Neural progenitor cell (in vitro differentiated cells): ENCODE measurements at regions not wholly inside any gene's neighbourhood (a gene's known extent, or its start where the extent isn't known, plus 50 kb on each side); places are given as distances from the start of the nearest gene placed in this dataset.

Experiments used
- EZH2 ChIP-seq: fragments of 200-600 bp; sonication (generic); IDR thresholded peaks from 2 replicates; pipeline ENCODE4 v1.6.1; 2017; ENCODE audit warnings: antibody characterized with exemption, mild to moderate bottlenecking, moderate library complexity
- EZH2phosphoT487 ChIP-seq: fragments of 200-600 bp; sonication (generic); IDR thresholded peaks from 2 replicates; pipeline ENCODE4 v1.6.1; 2017; ENCODE audit warnings: antibody characterized with exemption
- TF ChIP-seq, protein P1 (sequence below): fragments of 200-600 bp; sonication (generic); IDR thresholded peaks from 2 replicates; pipeline ENCODE4 v1.5.1; 2017; ENCODE audit warnings: antibody characterized with exemption, mild to moderate bottlenecking

DNA sequence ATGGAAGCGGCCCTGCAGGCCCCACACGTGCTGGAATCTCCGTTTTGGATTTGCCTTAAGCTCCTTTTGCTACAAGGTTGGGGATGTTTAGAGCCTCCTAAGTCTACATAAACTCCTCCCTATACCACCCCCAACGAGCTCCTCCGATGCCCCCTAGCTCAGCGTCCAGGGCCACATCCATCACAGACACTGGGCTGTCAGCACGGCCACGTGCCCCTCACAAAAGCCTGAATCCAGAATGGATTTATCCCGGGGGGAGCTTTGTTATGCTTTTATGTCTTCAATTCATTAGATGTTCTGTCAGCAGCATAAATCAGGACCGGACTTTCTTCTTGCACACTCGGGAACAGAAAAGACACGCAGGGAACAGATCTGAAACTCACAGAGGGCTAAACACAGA, 52.6 kb upstream of the CD82 start:
- TF ChIP-seq, protein P1, sequence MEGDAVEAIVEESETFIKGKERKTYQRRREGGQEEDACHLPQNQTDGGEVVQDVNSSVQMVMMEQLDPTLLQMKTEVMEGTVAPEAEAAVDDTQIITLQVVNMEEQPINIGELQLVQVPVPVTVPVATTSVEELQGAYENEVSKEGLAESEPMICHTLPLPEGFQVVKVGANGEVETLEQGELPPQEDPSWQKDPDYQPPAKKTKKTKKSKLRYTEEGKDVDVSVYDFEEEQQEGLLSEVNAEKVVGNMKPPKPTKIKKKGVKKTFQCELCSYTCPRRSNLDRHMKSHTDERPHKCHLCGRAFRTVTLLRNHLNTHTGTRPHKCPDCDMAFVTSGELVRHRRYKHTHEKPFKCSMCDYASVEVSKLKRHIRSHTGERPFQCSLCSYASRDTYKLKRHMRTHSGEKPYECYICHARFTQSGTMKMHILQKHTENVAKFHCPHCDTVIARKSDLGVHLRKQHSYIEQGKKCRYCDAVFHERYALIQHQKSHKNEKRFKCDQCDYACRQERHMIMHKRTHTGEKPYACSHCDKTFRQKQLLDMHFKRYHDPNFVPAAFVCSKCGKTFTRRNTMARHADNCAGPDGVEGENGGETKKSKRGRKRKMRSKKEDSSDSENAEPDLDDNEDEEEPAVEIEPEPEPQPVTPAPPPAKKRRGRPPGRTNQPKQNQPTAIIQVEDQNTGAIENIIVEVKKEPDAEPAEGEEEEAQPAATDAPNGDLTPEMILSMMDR: no peak
- no peak for TF ChIP-seq EZH2
- no peak for TF ChIP-seq EZH2phosphoT487
